ENCODE measurements at regions not wholly inside any gene's neighbourhood (a gene's known extent, or its start where the extent isn't known, plus 50 kb on each side); places are given as distances from the start of the nearest gene placed in this dataset.

DNA sequence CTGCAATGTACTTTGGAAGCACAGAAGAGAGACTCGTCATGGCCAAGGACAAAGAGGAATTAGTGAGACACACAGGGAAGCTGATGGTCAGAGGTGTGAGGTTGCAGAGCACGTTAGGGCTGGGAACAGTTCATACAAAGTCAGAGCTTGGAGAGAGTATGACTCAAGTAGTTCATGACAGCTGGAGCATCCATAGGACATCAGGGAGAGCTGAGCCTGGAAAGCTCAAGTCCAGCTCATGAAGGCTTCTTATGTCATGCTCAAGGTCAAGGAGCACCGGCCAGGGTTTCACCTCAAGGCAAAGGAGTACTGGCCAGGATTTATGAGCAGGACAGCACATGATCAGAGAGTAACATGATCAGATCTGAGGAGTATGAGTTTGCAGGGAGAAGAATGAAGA lies 64.6 kb upstream of the CHST1 start:
- Histone ChIP-seq H2AFZ (ENCODE audit: low read depth, low read length) (no peak overlapping the region), H3K27me3 (ENCODE audit: insufficient read depth, low read length) (peaks cover 2% of the 10 kb centered on the region), H3K4me1 (ENCODE audit: insufficient read depth, low read length) (no peaks in the 10 kb centered on the region), H3K9me3 (ENCODE audit: insufficient read depth, low read depth, low read length) (no peaks in the 10 kb centered on the region), H4K20me1 (ENCODE audit: insufficient read depth, low read length) (no peaks in the 10 kb centered on the region), H3K79me2 (ENCODE audit: insufficient read depth, low read length) (no peaks in the 10 kb centered on the region), H3K4me2 (ENCODE audit: low read length) (no peak overlapping the region), H3K9ac (ENCODE audit: low read length) (no peak overlapping the region), H3K36me3 (ENCODE audit: insufficient read depth, low read length) (no peaks in the 10 kb centered on the region), H3K4me3 (ENCODE audit: insufficient read depth, low read depth, low read length) (no peak overlapping the region), H3K27ac (ENCODE audit: low read depth, low read length) (no peak overlapping the region)
- no peak for DNase-seq (ENCODE audit: low read depth)
- TF ChIP-seq EZH2 (IDR thresholded peaks at IDR 0.05; ENCODE audit: insufficient read depth, low read length): no peak
- TF ChIP-seq, protein P1, sequence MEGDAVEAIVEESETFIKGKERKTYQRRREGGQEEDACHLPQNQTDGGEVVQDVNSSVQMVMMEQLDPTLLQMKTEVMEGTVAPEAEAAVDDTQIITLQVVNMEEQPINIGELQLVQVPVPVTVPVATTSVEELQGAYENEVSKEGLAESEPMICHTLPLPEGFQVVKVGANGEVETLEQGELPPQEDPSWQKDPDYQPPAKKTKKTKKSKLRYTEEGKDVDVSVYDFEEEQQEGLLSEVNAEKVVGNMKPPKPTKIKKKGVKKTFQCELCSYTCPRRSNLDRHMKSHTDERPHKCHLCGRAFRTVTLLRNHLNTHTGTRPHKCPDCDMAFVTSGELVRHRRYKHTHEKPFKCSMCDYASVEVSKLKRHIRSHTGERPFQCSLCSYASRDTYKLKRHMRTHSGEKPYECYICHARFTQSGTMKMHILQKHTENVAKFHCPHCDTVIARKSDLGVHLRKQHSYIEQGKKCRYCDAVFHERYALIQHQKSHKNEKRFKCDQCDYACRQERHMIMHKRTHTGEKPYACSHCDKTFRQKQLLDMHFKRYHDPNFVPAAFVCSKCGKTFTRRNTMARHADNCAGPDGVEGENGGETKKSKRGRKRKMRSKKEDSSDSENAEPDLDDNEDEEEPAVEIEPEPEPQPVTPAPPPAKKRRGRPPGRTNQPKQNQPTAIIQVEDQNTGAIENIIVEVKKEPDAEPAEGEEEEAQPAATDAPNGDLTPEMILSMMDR (IDR thresholded peaks at IDR 0.05; ENCODE audit: insufficient read depth, low read depth, low read length): no peak
- no peaks in the 10 kb centered on the region for H3K36me3 Mint-ChIP-seq (ENCODE audit: low read depth, unreplicated experiment)
- no peak for FAIRE-seq
- H3K27ac Mint-ChIP-seq (ENCODE audit: unreplicated experiment): no peak overlapping the region
- H3K4me3 Mint-ChIP-seq (ENCODE audit: unreplicated experiment): no peak overlapping the region
- H3K9me3 Mint-ChIP-seq (ENCODE audit: unreplicated experiment): peaks cover 10% of the 10 kb centered on the region
- H3K27me3 Mint-ChIP-seq (ENCODE audit: low read depth, unreplicated experiment): peaks cover 65% of the 10 kb centered on the region
- no peaks in the 10 kb centered on the region for H3K4me1 Mint-ChIP-seq (ENCODE audit: low read depth, unreplicated experiment)

DNA sequence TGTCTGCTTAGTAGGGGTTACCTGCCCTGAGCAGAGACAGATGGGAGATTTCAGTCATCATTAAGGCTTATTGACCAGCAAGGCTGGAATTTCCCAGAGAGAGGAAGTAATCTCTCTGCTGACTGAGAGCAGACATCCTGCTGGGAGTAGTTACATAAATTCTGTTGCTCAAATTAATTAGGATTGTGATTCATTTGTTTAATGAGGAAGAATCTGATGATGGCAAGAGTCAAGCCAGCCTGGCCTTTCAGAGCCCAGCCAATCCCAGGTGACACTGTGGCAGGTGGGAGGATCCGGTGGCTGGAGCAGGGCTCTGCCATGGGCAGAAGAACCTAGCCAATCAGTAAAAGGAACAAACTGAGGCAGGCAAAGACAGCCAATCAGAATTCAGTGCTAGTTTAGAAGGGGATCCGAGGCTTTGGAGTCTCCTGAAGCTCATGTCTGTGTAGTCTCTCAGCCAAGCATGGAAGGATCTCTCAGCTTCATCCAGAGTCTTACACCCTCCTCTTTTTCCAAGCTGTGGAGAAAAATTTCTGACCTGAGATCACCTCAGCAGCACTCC lies 61.2 kb upstream of the CHST1 start:
- H3K9me3 ChIP-seq (ENCODE audit: insufficient read depth, low read depth, low read length): no peaks in the 10 kb centered on the region
- no peak overlapping the region for H3K27ac ChIP-seq (ENCODE audit: low read depth, low read length)
- peaks cover 2% of the 10 kb centered on the region for H3K27me3 ChIP-seq (ENCODE audit: insufficient read depth, low read length)
- TF ChIP-seq, protein P1 (IDR thresholded peaks at IDR 0.05; ENCODE audit: insufficient read depth, low read depth, low read length): no peak
- no peak for TF ChIP-seq EZH2 (IDR thresholded peaks at IDR 0.05; ENCODE audit: insufficient read depth, low read length)
- no peak overlapping the region for H3K9ac ChIP-seq (ENCODE audit: low read length)
- no peak for DNase-seq (ENCODE audit: low read depth)
- Mint-ChIP-seq H3K9me3 (ENCODE audit: unreplicated experiment) (peaks cover 2% of the 10 kb centered on the region), H3K36me3 (ENCODE audit: low read depth, unreplicated experiment) (no peaks in the 10 kb centered on the region), H3K27ac (ENCODE audit: unreplicated experiment) (no peak overlapping the region), H3K27me3 (ENCODE audit: low read depth, unreplicated experiment) (peaks cover 50% of the 10 kb centered on the region), H3K4me3 (ENCODE audit: unreplicated experiment) (no peak overlapping the region), H3K4me1 (ENCODE audit: low read depth, unreplicated experiment) (no peaks in the 10 kb centered on the region)
- H3K79me2 ChIP-seq (ENCODE audit: insufficient read depth, low read length): no peaks in the 10 kb centered on the region
- H3K4me2 ChIP-seq (ENCODE audit: low read length): no peak overlapping the region
- no peak overlapping the region for H3K4me3 ChIP-seq (ENCODE audit: insufficient read depth, low read depth, low read length)
- no peak for FAIRE-seq
- H3K4me1 ChIP-seq (ENCODE audit: insufficient read depth, low read length): no peaks in the 10 kb centered on the region
- H2AFZ ChIP-seq (ENCODE audit: low read depth, low read length): no peak overlapping the region
- H4K20me1 ChIP-seq (ENCODE audit: insufficient read depth, low read length): no peaks in the 10 kb centered on the region
- H3K36me3 ChIP-seq (ENCODE audit: insufficient read depth, low read length): no peaks in the 10 kb centered on the region

GRCh38 chr11:45725776-45726492 lies 60.5 kb upstream of the CHST1 start:
- Mint-ChIP-seq H3K4me1 (ENCODE audit: low read depth, unreplicated experiment) (no peaks in the 10 kb centered on the region), H3K4me3 (ENCODE audit: unreplicated experiment) (peak overlapping the region; percentile 17), H3K27ac (ENCODE audit: unreplicated experiment) (no peak overlapping the region), H3K9me3 (ENCODE audit: unreplicated experiment) (peaks cover 2% of the 10 kb centered on the region), H3K36me3 (ENCODE audit: low read depth, unreplicated experiment) (no peaks in the 10 kb centered on the region), H3K27me3 (ENCODE audit: low read depth, unreplicated experiment) (peaks cover 48% of the 10 kb centered on the region)
- Histone ChIP-seq H3K36me3 (ENCODE audit: insufficient read depth, low read length) (no peaks in the 10 kb centered on the region), H4K20me1 (ENCODE audit: insufficient read depth, low read length) (no peaks in the 10 kb centered on the region), H3K4me2 (ENCODE audit: low read length) (no peak overlapping the region), H3K27ac (ENCODE audit: low read depth, low read length) (no peak overlapping the region), H3K4me1 (ENCODE audit: insufficient read depth, low read length) (no peaks in the 10 kb centered on the region), H2AFZ (ENCODE audit: low read depth, low read length) (no peak overlapping the region), H3K79me2 (ENCODE audit: insufficient read depth, low read length) (no peaks in the 10 kb centered on the region), H3K9me3 (ENCODE audit: insufficient read depth, low read depth, low read length) (no peaks in the 10 kb centered on the region), H3K9ac (ENCODE audit: low read length) (no peak overlapping the region), H3K4me3 (ENCODE audit: insufficient read depth, low read depth, low read length) (no peak overlapping the region), H3K27me3 (ENCODE audit: insufficient read depth, low read length) (peaks cover 2% of the 10 kb centered on the region)
- DNase-seq (ENCODE audit: low read depth) (no peak), FAIRE-seq (no peak)
- no peak for TF ChIP-seq EZH2 (IDR thresholded peaks at IDR 0.05; ENCODE audit: insufficient read depth, low read length)
- TF ChIP-seq, protein P1 (IDR thresholded peaks at IDR 0.05; ENCODE audit: insufficient read depth, low read depth, low read length): no peak
